ENCODE measurements at regions not wholly inside any gene's neighbourhood (a gene's known extent, or its start where the extent isn't known, plus 50 kb on each side); places are given as distances from the start of the nearest gene placed in this dataset.

DNA sequence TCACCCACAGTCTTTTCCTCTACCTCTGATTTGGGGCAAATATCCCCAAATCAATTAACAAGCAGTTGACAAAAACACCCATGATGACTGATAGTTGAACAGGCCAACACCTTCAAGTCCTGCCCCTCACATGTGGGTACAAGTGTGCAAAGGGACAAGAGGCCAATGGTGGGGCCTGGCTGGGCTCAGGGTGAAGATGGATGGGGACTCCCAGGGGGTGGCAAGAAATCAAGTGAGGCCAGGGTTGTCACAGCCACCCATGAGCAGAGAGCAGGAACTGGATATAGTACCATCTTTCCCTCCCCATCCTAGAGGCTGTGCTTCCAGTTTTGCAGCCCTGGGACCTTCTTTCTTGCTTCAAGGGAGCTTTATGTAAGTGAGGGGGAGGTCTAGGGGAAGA is 270.2 kb upstream of the TOPAZ1 start:
- no peak for DNase-seq (ENCODE audit: low read depth in 2 of 2, low spot score in 1 of 2)

DNA sequence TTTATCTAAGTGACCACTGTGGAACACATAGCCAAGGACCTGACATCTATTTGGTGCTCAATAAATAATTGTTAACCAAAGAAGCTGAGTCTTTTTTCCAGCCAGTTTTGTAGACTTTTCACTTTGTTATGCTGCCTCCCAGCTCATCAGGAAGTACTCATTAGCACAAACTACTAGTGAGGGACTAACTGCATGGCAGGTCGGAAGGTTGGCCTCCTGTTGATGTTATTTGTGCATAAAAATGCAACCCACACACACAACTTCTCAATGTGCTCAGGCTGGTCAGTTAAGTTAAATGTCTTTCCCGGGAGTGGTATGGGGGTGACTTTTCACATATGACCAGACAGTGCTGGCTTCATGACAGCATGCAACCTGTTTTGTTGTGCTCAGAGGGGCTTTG is 263.0 kb upstream of the TOPAZ1 start:
- no peak for DNase-seq (ENCODE audit: low read depth in 2 of 2, low spot score in 1 of 2)

DNA sequence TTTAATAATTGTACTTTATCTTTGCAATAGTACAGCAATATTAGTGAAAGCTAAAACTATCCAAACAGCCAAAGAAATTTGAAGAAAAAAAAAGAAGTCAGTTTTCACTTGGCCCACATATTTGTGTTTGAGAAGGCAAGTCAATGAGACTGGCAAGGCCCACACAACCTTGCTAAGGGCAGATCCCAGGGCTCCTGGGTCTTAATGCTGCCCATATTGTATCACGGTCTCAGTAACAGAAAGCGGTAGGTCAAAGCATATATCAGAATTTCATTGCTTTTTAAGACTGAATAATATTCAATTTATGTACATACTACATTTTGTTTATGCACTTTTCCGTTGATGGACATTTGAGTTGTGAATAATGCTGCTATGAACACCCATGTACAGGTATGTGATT is 262.0 kb upstream of the TOPAZ1 start:
- DNase-seq (ENCODE audit: low read depth in 2 of 2, low spot score in 1 of 2), result no peak

DNA sequence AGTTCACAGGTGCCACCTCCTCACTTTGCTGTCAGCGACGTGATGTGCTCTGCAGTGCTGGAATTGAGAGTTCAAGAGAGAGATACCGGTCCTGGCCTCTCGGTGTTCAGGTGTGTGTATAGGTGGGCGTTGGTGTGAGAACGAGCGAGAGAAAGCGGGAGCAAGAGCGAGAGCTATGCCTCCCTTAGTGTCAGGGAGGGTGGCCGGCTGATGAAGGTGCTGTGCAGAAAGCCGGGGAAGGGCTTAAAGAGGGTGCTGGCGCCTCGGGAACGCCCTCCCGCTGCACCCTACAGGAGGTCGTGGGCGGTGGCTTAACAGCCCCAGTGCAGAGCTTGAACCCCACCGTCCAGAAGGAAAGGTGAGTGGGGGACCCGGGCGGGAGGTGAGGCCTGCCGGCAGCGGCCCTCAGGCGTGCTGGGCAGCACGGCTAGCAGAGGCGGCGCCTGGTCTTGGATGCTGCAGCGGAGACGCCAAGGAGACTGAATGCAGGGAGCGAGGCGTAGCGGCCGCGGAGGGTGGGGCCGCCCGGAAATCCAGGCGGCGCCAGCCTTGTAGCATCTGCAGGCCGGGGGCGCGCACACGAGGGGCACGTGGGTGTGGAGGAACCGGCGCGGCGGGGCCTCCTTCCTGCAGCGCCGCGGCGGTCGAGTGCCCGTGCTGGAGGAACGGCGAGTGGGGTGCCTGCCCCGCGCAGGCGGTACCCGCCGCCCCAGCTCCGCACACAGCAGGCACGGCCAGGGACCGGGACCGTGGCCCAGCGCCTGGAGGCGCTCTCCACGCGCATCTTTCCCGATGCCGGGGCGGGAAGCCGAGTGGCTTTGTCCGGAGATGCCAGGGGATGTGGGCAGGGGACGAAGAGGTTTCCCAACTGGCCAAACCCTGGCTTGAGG is 246.8 kb upstream of the TOPAZ1 start:
- no peak for DNase-seq (ENCODE audit: low read depth in 2 of 2, low spot score in 1 of 2)

DNA sequence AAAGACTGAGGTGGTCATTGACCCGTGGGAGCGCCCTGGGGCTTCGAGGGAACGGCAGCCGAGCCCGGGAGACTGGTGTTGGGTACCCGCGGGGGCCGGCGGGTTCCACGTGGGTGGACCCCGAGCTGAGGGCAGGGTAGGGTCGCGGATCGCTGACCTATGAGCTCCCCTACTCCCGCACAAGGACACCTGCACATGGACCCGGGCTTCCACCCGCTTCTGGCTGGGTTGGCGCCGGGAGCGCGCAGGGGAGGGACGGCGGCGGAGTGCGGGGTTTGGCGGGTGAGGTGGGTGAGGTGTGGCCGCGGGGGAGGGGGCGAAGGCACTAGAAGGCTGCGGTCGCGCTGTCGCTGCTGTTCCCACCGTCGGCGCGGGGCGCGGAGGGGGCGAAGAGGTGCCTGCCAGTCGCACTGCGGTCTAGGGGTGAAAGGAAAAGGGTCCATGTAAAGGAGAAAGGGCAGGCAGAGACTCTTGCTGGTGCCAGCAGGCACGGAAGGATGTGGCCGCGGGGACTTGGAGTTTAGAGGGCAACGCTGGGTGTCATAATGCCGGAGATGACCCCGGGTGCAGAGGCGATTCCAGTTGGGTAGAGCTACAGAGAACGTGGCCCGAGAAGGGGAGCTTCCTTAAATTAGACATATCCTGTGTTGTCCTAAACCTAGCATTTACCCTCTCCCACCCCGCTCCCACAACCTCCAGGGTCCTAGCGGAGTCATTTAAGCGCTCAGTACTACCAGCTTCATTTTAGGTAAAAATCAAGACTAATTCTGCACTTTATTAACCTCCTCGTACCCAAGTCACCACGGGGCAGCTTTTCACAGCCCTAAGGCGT is 245.9 kb upstream of the TOPAZ1 start:
- DNase-seq (ENCODE audit: low read depth in 2 of 2, low spot score in 1 of 2), result no peak

DNA sequence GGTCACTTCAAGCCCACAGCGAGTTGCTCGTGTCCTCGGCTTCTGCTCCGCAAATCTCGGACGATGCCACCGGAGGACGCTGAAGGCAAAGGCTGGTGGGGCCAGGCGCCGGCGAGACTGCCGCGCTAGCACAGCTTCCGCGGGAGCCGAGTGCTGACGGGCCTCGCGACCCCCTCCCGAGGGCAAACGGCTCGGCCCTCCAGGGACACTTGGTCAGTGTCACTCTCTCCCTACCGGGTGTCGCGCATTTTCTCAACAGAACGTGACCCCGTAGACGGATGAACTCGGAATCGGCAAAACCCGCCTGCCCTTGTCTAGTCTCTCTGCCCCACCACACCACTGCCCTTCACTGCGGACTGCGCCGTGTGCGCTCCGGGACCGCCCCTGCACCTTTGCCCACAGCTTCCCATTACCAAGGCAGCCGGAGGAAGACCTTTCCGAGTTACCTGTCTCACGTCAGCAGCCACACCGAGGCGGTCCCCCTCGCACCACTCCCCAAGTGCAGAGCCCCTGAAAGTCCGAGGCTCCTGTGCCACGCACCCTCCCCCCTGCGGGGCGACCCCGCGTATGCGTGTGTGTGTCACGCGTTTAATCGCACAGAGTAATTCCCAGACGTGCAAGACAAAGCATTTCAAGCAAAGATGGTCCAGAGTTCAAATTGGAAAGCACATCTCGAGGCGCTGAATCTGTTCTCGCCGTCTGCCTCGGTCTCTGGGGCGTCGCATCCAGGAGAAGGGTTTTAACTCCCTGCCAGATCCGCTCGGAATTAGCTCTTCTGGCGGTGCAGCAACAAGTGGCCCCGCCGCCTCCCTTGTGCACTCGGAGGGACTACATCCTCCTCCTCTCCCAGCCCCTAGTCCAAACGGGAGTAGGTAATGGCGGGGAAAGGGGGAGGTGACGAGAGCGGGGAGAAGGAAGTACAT is 245.0 kb upstream of the TOPAZ1 start:
- no peak for DNase-seq (ENCODE audit: low read depth in 2 of 2, low spot score in 1 of 2)

DNA sequence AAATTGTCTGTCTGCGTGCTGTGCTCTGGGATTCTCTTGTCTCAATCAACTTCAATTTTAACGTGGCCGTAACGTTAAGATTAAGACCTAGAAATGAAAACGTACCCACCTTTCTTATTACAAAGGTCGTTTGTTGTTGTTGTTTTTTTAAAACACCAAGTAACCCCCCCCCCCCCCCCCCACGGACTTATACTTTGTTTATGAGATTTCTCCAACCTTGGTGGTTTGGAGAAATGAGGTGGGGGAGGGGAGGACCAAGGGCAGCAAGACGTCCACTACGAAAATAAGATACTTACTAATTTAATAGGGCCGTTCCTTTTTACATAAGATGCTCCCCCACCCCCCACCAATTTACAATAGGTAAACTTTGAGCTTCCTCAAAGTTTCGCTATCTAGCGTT is 244.4 kb upstream of the TOPAZ1 start:
- no peak for DNase-seq (ENCODE audit: low read depth in 2 of 2, low spot score in 1 of 2)

DNA sequence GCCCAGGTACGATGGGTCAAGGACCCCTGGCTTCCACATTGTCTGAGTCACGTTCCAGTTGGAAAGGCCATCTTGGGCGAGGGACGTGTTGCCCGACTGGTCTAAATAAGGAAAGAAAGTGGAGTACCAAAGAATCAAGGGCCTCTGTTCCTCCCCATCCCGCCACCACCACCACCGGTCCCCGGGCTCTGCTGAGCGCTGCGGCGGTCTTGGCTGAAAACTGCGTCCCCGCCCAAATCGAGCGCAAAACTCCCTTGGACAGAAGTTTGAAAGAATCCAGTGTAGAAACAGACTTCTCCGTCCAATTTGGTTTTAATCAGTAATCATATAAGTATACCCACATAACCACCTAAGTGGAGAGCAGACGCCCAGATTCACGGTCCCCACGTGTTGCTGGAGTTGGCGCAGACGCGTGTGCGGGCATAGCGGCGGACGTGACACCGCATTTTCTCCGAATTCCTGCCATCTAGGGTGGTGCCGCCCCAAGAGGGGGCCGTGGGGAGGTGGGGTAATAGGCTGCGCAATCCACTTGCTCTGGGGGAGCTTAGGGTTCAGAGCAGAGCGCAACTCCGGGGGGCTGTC is 243.8 kb upstream of the TOPAZ1 start:
- DNase-seq (ENCODE audit: low read depth in 2 of 2, low spot score in 1 of 2), result no peak

DNA sequence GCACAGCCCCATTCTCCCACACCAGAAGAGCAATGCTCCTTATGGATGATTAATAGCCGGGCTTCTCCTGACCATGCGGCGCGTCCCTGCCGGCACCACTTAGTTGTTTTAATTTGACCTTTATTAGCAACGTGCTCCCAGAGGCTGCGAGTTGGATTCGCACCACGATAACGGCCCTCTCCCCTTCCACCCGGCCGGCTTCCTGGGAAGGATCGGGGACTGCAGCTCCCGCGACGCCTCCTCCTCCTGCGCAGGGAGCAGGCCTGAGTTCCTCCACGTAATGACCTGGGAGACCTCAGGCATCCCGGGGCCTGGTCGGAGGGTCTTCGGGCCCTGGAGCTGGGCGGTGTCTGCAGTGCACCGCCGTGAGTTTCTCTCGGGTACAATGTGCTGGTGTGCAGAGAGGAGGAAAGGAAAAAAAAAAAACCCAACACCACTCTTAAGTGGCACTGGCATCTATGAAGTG is 243.3 kb upstream of the TOPAZ1 start:
- no peak for DNase-seq (ENCODE audit: low read depth in 2 of 2, low spot score in 1 of 2)

DNA sequence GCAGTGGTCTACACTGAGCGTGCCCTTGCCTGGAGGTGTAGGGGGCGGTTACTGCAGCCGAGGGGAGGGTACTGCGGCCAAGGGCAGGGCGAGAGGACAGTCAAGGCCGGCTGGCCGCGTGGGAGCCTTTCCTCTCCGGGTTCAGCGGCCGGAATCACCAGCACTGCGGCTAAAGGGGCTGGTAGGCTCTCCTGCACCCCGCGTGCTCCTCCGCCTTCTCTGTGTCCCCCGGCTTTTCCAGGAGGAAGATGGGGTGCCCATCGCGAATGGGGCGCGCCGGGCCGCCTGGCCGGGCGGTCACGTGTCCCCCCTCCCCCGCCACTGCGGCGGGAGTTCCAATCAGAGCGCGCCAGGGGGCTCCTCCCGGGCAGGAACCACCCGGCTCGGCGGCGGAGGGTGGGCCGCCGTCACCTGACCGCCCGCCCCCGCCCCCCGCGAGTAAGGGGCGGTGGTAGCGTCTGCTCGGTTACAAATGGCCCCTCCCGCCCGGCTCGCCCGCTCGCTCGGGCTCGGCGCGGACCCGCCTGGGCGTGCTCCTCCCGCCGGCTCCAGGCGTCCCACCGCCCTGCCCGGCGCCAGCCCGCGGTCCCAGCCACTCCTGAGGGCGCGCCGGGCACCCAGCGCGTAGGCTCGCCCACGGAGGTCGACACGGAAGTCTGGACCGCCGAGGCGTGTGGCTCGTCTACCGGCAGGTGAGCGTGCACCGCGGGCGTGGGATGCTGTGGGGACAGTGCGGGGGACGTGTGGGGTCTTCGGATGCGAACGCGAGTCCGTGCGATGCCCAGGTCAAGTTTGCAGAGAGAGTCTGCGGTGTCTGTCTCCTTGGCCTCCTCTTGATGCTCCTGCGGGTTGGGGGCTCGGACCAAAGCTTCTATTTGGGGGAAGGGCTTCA is 242.6 kb upstream of the TOPAZ1 start:
- no peak for DNase-seq (ENCODE audit: low read depth in 2 of 2, low spot score in 1 of 2)

DNA sequence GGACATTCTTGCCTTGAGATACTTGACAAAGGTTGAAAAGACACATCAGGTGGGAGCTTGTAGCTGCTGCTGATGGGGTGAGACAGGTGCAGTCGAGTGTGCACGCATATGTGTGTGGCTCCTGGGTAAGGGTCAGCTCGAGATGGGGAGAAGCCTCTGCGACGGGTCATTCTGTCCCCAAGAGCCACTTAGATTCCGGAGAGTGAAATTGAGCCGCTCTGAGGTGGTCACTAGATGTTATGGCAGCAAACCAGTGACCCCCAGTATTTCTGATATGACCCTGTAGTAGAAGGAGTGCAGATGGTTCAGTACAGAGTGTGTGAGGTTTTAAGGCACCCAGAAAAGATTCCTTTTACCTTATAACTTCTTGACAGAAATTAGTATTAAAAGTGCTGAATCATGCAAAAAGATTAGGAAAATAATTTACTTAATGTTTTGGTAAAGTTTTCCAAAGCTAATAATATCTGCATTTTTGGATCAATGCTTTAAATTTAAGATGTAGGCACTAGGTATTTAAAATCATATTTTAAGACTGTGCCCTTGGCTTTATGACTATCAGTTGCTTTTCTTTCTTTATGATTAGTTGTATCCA is 241.9 kb upstream of the TOPAZ1 start:
- DNase-seq (ENCODE audit: low read depth in 2 of 2, low spot score in 1 of 2), result no peak

DNA sequence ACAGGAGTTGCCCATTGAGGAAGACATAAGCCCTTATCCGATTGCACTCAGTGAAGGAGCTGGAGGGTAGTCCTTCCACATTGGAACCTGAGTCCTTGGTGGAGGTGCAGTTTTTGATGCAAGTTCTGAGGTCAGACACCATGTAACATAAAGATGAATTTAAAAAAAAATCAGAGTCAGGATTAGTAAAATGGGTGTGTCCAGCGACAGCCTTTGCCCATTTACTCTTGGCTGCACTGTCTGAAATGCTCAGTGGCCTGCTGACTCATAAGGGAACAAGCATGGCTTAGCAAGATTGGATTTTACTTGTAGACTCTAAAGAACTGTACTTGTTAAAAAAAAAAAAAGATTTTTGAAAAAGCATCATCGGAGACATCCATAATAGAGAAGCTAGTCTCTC is 241.1 kb upstream of the TOPAZ1 start:
- DNase-seq (ENCODE audit: low read depth in 2 of 2, low spot score in 1 of 2), result no peak

DNA sequence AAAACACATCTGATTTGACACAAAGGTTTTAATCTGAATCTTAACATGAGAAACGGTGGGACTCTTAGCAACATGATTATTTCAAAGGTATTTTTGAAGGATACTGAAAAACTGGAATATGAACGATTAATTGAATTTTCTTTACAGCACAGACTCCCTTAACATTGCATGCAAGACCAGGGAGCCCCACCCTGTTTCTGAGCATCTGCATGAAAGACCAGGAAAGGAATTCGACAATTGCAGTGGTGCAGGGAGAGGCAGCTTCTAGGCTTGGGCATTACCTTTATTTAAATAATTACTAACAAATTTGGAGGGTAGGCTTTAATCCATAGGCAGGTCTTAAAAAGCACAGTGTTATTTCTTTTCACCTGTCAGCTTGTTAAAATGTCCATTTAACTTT is 240.6 kb upstream of the TOPAZ1 start:
- no peak for DNase-seq (ENCODE audit: low read depth in 2 of 2, low spot score in 1 of 2)

DNA sequence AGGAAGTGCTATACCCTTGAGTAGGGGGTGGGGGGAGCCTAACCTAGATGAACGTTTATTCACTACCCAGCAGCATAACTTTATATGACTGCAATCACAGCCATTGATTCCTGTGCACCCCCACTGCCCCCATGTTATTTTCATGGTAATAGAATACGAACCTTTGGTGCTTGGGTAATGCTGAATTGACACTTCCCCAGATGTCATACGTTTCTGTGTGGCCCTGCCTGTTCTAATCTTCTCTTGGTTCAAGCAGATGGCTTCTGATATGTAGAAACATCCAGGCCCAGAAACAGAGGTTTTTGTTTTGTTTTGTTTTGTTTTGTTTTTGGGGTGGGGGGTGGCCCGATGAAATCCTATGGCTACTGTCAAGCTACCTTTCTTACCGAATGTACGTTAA is 237.9 kb upstream of the TOPAZ1 start:
- DNase-seq (ENCODE audit: low read depth in 2 of 2, low spot score in 1 of 2), result no peak

DNA sequence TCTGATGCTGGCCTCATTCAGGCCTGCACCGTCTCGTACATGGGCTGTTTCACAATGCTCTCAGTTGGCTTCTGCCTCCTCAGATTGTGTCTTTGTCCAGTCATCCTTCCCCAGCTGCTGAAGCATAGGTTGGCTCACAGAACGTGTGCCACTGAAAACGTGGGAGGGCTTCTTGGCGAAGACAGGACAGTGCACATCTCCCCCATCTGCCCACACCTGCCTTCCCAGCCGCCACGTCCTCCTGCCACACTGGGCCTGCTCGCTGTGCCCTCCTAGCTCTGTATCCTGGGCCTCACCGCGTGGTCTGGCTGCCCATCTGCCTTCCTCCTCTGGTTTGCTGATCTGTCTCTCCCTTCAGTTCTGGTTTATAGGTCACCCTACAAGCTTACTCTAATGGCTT is 230.0 kb upstream of the TOPAZ1 start:
- no peak for DNase-seq (ENCODE audit: low read depth in 2 of 2, low spot score in 1 of 2)

DNA sequence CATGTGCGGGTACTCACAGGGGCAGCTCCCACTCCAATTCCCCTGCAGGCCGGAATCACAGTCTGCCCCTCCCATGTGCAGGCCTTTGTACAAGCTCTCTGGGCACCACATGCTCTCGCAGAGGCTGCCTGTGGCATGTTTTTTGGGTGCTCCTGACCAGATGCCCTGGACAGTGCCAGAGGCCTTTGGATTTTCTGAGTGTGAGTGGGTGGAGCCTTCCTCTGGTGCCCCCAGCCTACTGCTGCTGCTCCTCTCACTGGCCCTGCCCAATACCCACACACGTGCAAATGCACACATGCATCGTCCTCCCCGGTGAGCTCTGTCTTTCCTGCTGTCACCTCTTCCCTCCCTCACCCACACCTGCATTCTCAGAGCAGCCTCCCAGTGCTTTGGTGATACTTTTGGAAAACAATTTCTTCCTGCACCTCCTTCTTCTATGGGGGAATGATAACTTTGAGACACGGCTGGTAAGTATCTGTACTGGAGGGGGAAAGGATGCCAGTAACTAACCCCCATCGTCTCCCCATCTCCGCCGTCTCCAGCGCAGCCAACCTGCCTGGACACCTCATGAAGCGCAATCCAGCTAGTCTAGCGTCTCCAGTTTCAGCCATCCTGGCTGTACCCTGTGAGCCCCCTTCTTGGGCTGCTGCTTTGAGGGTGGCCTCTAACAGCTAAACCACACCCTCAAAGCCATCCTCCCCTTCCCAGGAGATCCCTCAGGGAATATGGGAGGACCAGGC is 229.4 kb upstream of the TOPAZ1 start:
- no peak for DNase-seq (ENCODE audit: low read depth in 2 of 2, low spot score in 1 of 2)

DNA sequence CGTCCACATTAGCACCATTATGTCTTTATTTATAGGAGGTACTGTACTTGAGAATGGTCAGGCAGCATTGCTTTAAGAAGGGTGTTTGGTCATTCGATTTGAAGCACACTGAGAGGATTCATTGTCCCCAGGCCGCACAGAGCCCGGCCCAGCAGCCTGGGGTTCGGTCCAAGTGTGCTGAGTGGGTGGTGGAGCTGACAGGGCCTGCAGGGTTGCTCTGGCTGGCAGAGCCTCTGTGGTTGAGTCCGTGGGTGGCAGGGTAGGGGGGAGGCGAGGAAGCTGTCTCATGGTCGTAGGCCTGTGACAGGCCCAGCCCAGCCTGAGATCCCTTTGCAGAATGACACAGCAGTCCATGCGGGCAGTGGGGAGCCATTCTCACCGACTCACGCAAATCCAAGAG is 227.7 kb upstream of the TOPAZ1 start:
- DNase-seq (ENCODE audit: low read depth in 2 of 2, low spot score in 1 of 2), result no peak

DNA sequence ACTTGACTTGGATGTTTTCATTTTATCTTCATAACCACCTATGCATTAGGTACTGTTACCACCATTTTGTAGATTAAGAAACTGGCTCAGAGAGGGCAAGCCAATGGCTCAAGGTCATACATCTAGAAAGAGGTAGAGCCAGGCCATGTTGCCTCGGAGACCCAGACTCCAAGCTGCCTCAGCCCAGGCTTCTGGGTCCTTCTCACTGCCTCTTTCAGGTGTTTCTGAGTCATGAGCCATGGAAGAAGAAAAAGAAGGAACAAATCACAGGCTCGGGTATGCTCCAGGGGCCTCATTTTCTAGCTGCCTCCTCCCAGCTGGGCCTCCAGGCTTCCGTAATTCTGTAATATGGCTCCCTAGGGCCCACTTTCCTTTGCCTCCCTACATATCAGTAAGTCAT is 226.5 kb upstream of the TOPAZ1 start:
- DNase-seq (ENCODE audit: low read depth in 2 of 2, low spot score in 1 of 2), result no peak

DNA sequence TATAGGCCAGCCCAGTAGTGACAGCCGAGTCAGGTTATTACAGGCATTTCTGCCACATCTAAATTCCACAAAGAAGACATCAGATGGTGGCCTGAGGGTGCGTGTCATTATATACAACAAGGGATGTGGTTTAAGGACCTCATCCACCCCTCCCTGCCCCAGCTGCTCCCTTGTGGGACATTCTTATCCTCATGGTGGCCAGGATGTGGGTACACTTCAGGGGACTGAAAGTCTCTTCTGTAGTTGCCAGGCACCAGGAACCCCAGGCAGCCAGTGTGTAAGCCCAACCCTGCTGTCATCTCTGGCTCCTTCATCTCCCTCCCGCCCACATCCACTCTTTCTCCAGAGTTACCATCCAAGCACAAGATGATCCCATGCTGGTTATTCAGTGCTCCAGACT is 224.9 kb upstream of the TOPAZ1 start:
- no peak for DNase-seq (ENCODE audit: low read depth in 2 of 2, low spot score in 1 of 2)

Measured in stimulated activated CD8-positive, alpha-beta memory T cell treated with anti-CD3 and anti-CD28 coated beads, Interleukin-4, amount 100 ng/mL, for 4 hours (primary cell).